Chondrocyte (in vitro differentiated cells): ENCODE measurements at regions not wholly inside any gene's neighbourhood (a gene's known extent, or its start where the extent isn't known, plus 50 kb on each side); places are given as distances from the start of the nearest gene placed in this dataset.
A peak's percentile ranks its signal among the peaks of the same experiment; 100 is the strongest.

Source experiments
- DNase-seq: peaks from one replicate; pipeline ENCODE4 v3.0.0; 2021; ENCODE audit warnings: mixed read lengths, low spot score
- H3K27ac Mint-ChIP-seq: one replicate; pipeline ENCODE4 v1.8.0; 2021; ENCODE audit warnings: mild to moderate bottlenecking, moderate library complexity, mixed read lengths; ENCODE audit not compliant: unreplicated experiment
- H3K27me3 Mint-ChIP-seq: 2 replicates; pipeline ENCODE4 v1.8.0; 2021; ENCODE audit warnings: low read depth, mixed read lengths
- H3K36me3 Mint-ChIP-seq: 2 replicates; pipeline ENCODE4 v1.8.0; 2021; ENCODE audit warnings: low read depth, mixed read lengths
- H3K4me1 Mint-ChIP-seq: 2 replicates; pipeline ENCODE4 v1.8.0; 2021; ENCODE audit warnings: low read depth, mild to moderate bottlenecking, mixed read lengths
- H3K4me3 Mint-ChIP-seq: one replicate; pipeline ENCODE4 v1.8.0; 2021; ENCODE audit warnings: mild to moderate bottlenecking, moderate library complexity, mixed read lengths; ENCODE audit not compliant: unreplicated experiment
- H3K9me3 Mint-ChIP-seq: 2 replicates; pipeline ENCODE4 v1.8.0; 2021; ENCODE audit warnings: low read depth, mixed read lengths
- CTCF ChIP-seq: fragments of 200-600 bp; sonication (generic); IDR thresholded peaks from 2 replicates; pipeline ENCODE4 v1.5.0; 2021; ENCODE audit warnings: antibody characterized with exemption, mild to moderate bottlenecking, moderate library complexity

- Mint-ChIP-seq H3K27me3 (peaks cover 9% of the 10 kb centered on the region), H3K9me3 (no peaks in the 10 kb centered on the region), H3K36me3 (no peaks in the 10 kb centered on the region), H3K27ac (no peak overlapping the region), H3K4me1 (peaks cover 15% of the 10 kb centered on the region), H3K4me3 (no peak overlapping the region)
- DNase-seq: peak; percentile 59
- TF ChIP-seq CTCF: no peak
These were observed 81.3 kb upstream of the HPCAL1 start for GRCh38 chr2:10221443-10221842.

GRCh38 chr2:10221976-10222870 is 80.5 kb upstream of the HPCAL1 start:
- Mint-ChIP-seq H3K27ac (no peak overlapping the region), H3K4me3 (no peak overlapping the region), H3K4me1 (peaks cover 12% of the 10 kb centered on the region), H3K9me3 (no peaks in the 10 kb centered on the region), H3K27me3 (peaks cover 9% of the 10 kb centered on the region), H3K36me3 (no peaks in the 10 kb centered on the region)
- TF ChIP-seq CTCF: no peak
- DNase-seq: peak; percentile 48

- Mint-ChIP-seq H3K27me3 (peaks cover 12% of the 10 kb centered on the region), H3K9me3 (no peaks in the 10 kb centered on the region), H3K27ac (no peak overlapping the region), H3K4me1 (peaks cover 12% of the 10 kb centered on the region), H3K36me3 (no peaks in the 10 kb centered on the region), H3K4me3 (no peak overlapping the region)
- DNase-seq: peak; percentile 41
- no peak for TF ChIP-seq CTCF
These were observed 79.2 kb upstream of the HPCAL1 start for GRCh38 chr2:10223471-10223870.

GRCh38 chr2:10223932-10224720 is 78.6 kb upstream of the HPCAL1 start:
- no peak overlapping the region for H3K4me3 Mint-ChIP-seq

More at GRCh38 chr2:10223932-10224720, 78.6 kb upstream of the HPCAL1 start:
- H3K9me3 Mint-ChIP-seq: no peaks in the 10 kb centered on the region
- H3K4me1 Mint-ChIP-seq: peaks cover 12% of the 10 kb centered on the region
- DNase-seq: peak; percentile 54
- H3K36me3 Mint-ChIP-seq: no peaks in the 10 kb centered on the region
- TF ChIP-seq CTCF: no peak
- no peak overlapping the region for H3K27ac Mint-ChIP-seq
- peaks cover 12% of the 10 kb centered on the region for H3K27me3 Mint-ChIP-seq
